OCI-LY7 (cell line): ENCODE measurements at regions not wholly inside any gene's neighbourhood (a gene's known extent, or its start where the extent isn't known, plus 50 kb on each side); places are given as distances from the start of the nearest gene placed in this dataset.

Experiments used
- BruUV-seq: library from RNA; stranded (reverse); fragments of 400-500 nt; replicated peaks from 2 replicates; lab custom pipeline; 2021; lab: Mats Ljungman, UMichigan
- CTCF ChIA-PET: fragments of 300-600 bp; sonication (Branson Sonifier 250); formaldehyde crosslinking; loops from one replicate; lab custom pipeline; 2022; ENCODE audit warnings: antibody characterized with exemption; ENCODE audit not compliant: unreplicated experiment; lab: Charles Lee
- POLR2A ChIA-PET: fragments of 300-600 bp; sonication (Branson Sonifier 250); formaldehyde crosslinking; loops from one replicate; lab custom pipeline; 2022; ENCODE audit warnings: antibody characterized with exemption; lab: Charles Lee
- DNase-seq: peaks from one replicate; pipeline ENCODE4 v3.0.0-alpha.2; 2015; ENCODE audit warnings: low spot score
- H2AFZ ChIP-seq: fragments of 200-600 bp; sonication (generic), shearing (Covaris generic); 2 replicates; pipeline ENCODE4 v1.6.1; 2014; ENCODE audit warnings: mild to moderate bottlenecking, antibody characterized with exemption, low read length, moderate library complexity
- H3K27ac ChIP-seq: fragments of 200-600 bp; sonication (generic); 2 replicates; pipeline ENCODE4 v1.5.1; 2014; ENCODE audit warnings: mixed run types, low read depth, mild to moderate bottlenecking, moderate library complexity, low read length, inconsistent platforms; ENCODE audit not compliant: poor library complexity, severe bottlenecking
- H3K36me3 ChIP-seq: fragments of 200-600 bp; sonication (generic); 2 replicates; pipeline ENCODE4 v1.6.1; 2014; ENCODE audit warnings: mild to moderate bottlenecking, antibody characterized with exemption, low read length, moderate library complexity, mixed read lengths; ENCODE audit not compliant: insufficient read depth
- H3K4me1 ChIP-seq: fragments of 200-600 bp; sonication (generic); 2 replicates; pipeline ENCODE4 v1.5.1; 2014; ENCODE audit warnings: mild to moderate bottlenecking, low read length; ENCODE audit not compliant: insufficient read depth, poor library complexity, severe bottlenecking
- H3K4me2 ChIP-seq: fragments of 200-600 bp; sonication (generic); 2 replicates; pipeline ENCODE4 v1.6.1; 2014; ENCODE audit warnings: mild to moderate bottlenecking, low read length
- H3K4me3 ChIP-seq: fragments of 200-600 bp; sonication (generic); 2 replicates; pipeline ENCODE4 v1.5.1; 2014; ENCODE audit warnings: mild to moderate bottlenecking, low read depth, low read length; ENCODE audit not compliant: poor library complexity, severe bottlenecking
- H3K79me2 ChIP-seq: fragments of 200-600 bp; sonication (generic); 2 replicates; pipeline ENCODE4 v1.6.1; 2016; ENCODE audit warnings: low read depth, mild to moderate bottlenecking, low read length, moderate library complexity, mixed read lengths; ENCODE audit not compliant: insufficient read depth
- H3K9me2 ChIP-seq: fragments of 200-600 bp; sonication (generic); 2 replicates; pipeline ENCODE4 v1.6.1; 2016; ENCODE audit warnings: mild to moderate bottlenecking, low read length, mixed read lengths; ENCODE audit not compliant: insufficient read depth
- H3K9me3 ChIP-seq: fragments of 200-600 bp; sonication (generic); 2 replicates; pipeline ENCODE4 v1.6.1; 2014; ENCODE audit warnings: mild to moderate bottlenecking, mixed run types, low read length, mixed read lengths
- H4K20me1 ChIP-seq: fragments of 200-600 bp; sonication (generic); 2 replicates; pipeline ENCODE4 v1.6.1; 2014; ENCODE audit warnings: mild to moderate bottlenecking, antibody characterized with exemption, low read length, moderate library complexity, mixed read lengths; ENCODE audit not compliant: insufficient read depth
- CTCF ChIP-seq: fragments of 200-600 bp; sonication (generic); conservative IDR thresholded peaks from 2 replicates; pipeline ENCODE4 v1.5.1; 2014; ENCODE audit warnings: mild to moderate bottlenecking, antibody characterized with exemption, low read length, moderate library complexity, mixed read lengths
- EZH2phosphoT487 ChIP-seq: fragments of 200-600 bp; sonication (generic); IDR thresholded peaks from 2 replicates; pipeline ENCODE4 v1.6.1; 2018; ENCODE audit warnings: low read depth, borderline replicate concordance, mild to moderate bottlenecking, mixed run types, antibody characterized with exemption, low read length, moderate library complexity, mixed read lengths
- intact Hi-C: fragments of 100-400 bp; cut with micrococcal nuclease; formaldehyde crosslinking; loops from one replicate; pipeline ENCODE4 v1.10.0; 2022; ENCODE audit not compliant: unreplicated experiment

GRCh38 chr13:62057286-62057685 lies 641.6 kb upstream of the PCDH20 start:
- DNase-seq = no peak
- BruUV-seq = no TSS peak
- no peak for TF ChIP-seq CTCF
- TF ChIP-seq EZH2phosphoT487 = no peak
- no peaks in the 10 kb centered on the region for H3K9me3 ChIP-seq
- CTCF ChIA-PET = no interaction called here
- intact Hi-C loops = no loop called here
- no peaks in the 10 kb centered on the region for H3K4me1 ChIP-seq
- no peaks in the 10 kb centered on the region for H3K36me3 ChIP-seq
- H3K4me3 ChIP-seq = no peak overlapping the region
- H3K79me2 ChIP-seq = no peaks in the 10 kb centered on the region
- POLR2A ChIA-PET = no interaction called here
- H3K4me2 ChIP-seq = no peak overlapping the region
- no peaks in the 10 kb centered on the region for H3K9me2 ChIP-seq
- H3K27ac ChIP-seq = no peak overlapping the region
- H2AFZ ChIP-seq = no peak overlapping the region
- no peaks in the 10 kb centered on the region for H4K20me1 ChIP-seq

GRCh38 chr13:62049992-62050391 lies 634.3 kb upstream of the PCDH20 start:
- intact Hi-C loops = no loop called here
- no peak overlapping the region for H3K4me2 ChIP-seq
- H4K20me1 ChIP-seq = no peaks in the 10 kb centered on the region
- H3K36me3 ChIP-seq = no peaks in the 10 kb centered on the region
- H3K27ac ChIP-seq = no peak overlapping the region
- CTCF ChIA-PET = no interaction called here
- H3K79me2 ChIP-seq = no peaks in the 10 kb centered on the region
- POLR2A ChIA-PET = interaction anchor here (0.9 kb wide), 1 partner anchor 9 kb away, joined by 4 read pairs; no protein-coding TSS in a partner anchor
- H3K4me3 ChIP-seq = no peak overlapping the region
- no peak for DNase-seq
- 0 out of 2 replicates have a peak, but pooled peaks cover 6% of the 10 kb centered on the region for H3K9me2 ChIP-seq
- no peak overlapping the region for H2AFZ ChIP-seq
- TF ChIP-seq CTCF (no peak), EZH2phosphoT487 (no peak)
- H3K4me1 ChIP-seq = no peaks in the 10 kb centered on the region
- H3K9me3 ChIP-seq = no peaks in the 10 kb centered on the region
- BruUV-seq = no TSS peak

- BruUV-seq = no TSS peak
- no peaks in the 10 kb centered on the region for H3K36me3 ChIP-seq
- TF ChIP-seq CTCF = no peak
- TF ChIP-seq EZH2phosphoT487 = no peak
- H3K4me1 ChIP-seq = no peaks in the 10 kb centered on the region
- H3K27ac ChIP-seq = no peak overlapping the region
- H4K20me1 ChIP-seq = no peaks in the 10 kb centered on the region
- H2AFZ ChIP-seq = no peak overlapping the region
- no peaks in the 10 kb centered on the region for H3K79me2 ChIP-seq
- no peaks in the 10 kb centered on the region for H3K9me3 ChIP-seq
- CTCF ChIA-PET = no interaction called here
- no peak for DNase-seq
- intact Hi-C loops = no loop called here
- 0 out of 2 replicates have a peak, but pooled peaks cover 6% of the 10 kb centered on the region for H3K9me2 ChIP-seq
- POLR2A ChIA-PET = no interaction called here
- no peak overlapping the region for H3K4me2 ChIP-seq
- H3K4me3 ChIP-seq = no peak overlapping the region
Measured at GRCh38 chr13:62046512-62046911, 630.9 kb upstream of the PCDH20 start.
